HepG2 (cell line): ENCODE measurements at regions not wholly inside any gene's neighbourhood (a gene's known extent, or its start where the extent isn't known, plus 50 kb on each side); places are given as distances from the start of the nearest gene placed in this dataset.

Source experiments
- ATAC-seq: fragments of 200-7000 bp; cut with Tn5 transposase; 3 replicates; pipeline ENCODE4 v1.9.1; 2020; ENCODE audit warnings: mild to moderate bottlenecking, moderate library complexity
- BruUV-seq: library from RNA; stranded (reverse); fragments of 400-500 nt; replicated peaks from 2 replicates; lab custom pipeline; 2021; lab: Mats Ljungman, UMichigan
- CTCF ChIA-PET: fragments of 300-600 bp; formaldehyde crosslinking; extraction: SDS; loops from one replicate; lab custom pipeline; 2021; ENCODE audit warnings: low total read pairs, inconsistent platforms, low intra/inter-chr PET ratio; lab: Yijun Ruan, JAX
- POLR2A ChIA-PET: fragments of 350-600 bp; sonication (Branson Sonifier 250); formaldehyde crosslinking; loops from one replicate; lab custom pipeline; 2020; ENCODE audit warnings: antibody characterized with exemption, inconsistent platforms; lab: Yijun Ruan, JAX
- DNase-seq: peaks from one replicate; pipeline ENCODE4 v3.0.0-alpha.2; 2015; ENCODE audit warnings: low spot score
- FAIRE-seq: peaks from 3 replicates; lab custom pipeline; 2011; peaks lifted over from hg19 to GRCh38; lab: Jason Lieb, UNC
- H2AFZ ChIP-seq: one replicate; pipeline ENCODE4 v1.6.1; 2011; ENCODE audit warnings: low read length, inconsistent platforms
- H3K27ac ChIP-seq: fragments of 300-600 bp; 3 replicates; pipeline ENCODE4 v1.8.0; 2011; ENCODE audit warnings: mixed run types, mild to moderate bottlenecking, mixed read lengths, low read length, inconsistent platforms; ENCODE audit not compliant: insufficient read depth; ENCODE audit errors: extremely low read length
- H3K27me3 ChIP-seq, 2 experiments: fragments of 200-600 bp in 1 of 2; 2 replicates in 1 of 2; 3 replicates in 1 of 2; pipeline versions ENCODE4 v1.6.0 to v1.8.0; 2011; ENCODE audit warnings: low read length in 2 of 2, mild to moderate bottlenecking in 2 of 2, moderate library complexity in 2 of 2, inconsistent platforms in 1 of 2; ENCODE audit not compliant: insufficient read depth in 2 of 2, control insufficient read depth in 1 of 2
- H3K36me3 ChIP-seq, 2 experiments: fragments of 200-600 bp in 1 of 2; replicated peaks in 1 of 2; 2 replicates in 1 of 2; 3 replicates in 1 of 2; pipeline versions ENCODE4 v1.5.1 to v1.8.0; 2011; ENCODE audit warnings: low read length in 2 of 2, inconsistent platforms in 1 of 2; ENCODE audit not compliant: insufficient read depth in 2 of 2, control insufficient read depth in 1 of 2
- H3K4me1 ChIP-seq: 2 replicates; pipeline ENCODE4 v1.5.1; 2012; ENCODE audit warnings: low read length, inconsistent platforms; ENCODE audit not compliant: insufficient read depth
- H3K4me2 ChIP-seq: 2 replicates; pipeline ENCODE4 v1.6.0; 2011; ENCODE audit warnings: low read depth, low read length, inconsistent platforms
- H3K4me3 ChIP-seq, 3 experiments: fragments of 200-600 bp in 1 of 3; sonication (generic), shearing (Covaris generic) in 1 of 3; replicated peaks in 1 of 3; 2 replicates each; pipeline ENCODE4 v1.5.1; 2011 to 2016; ENCODE audit warnings: low read length in 3 of 3, inconsistent platforms in 2 of 3, low read depth in 2 of 3, mild to moderate bottlenecking in 2 of 3, control low read depth in 1 of 3, mixed read lengths in 1 of 3; ENCODE audit not compliant: insufficient read depth in 1 of 3
- H3K79me2 ChIP-seq: one replicate; pipeline ENCODE4 v1.6.1; 2011; ENCODE audit warnings: low read length, inconsistent platforms; ENCODE audit not compliant: insufficient read depth
- H3K9ac ChIP-seq: 2 replicates; pipeline ENCODE4 v1.6.0; 2011; ENCODE audit warnings: mild to moderate bottlenecking, low read depth, low read length, inconsistent platforms; ENCODE audit not compliant: insufficient read depth
- H3K9me3 ChIP-seq: 2 replicates; pipeline ENCODE4 v1.5.1; 2012; ENCODE audit warnings: mild to moderate bottlenecking, low read length
- H4K20me1 ChIP-seq: 2 replicates; pipeline ENCODE4 v1.6.0; 2011; ENCODE audit warnings: inconsistent platforms, mild to moderate bottlenecking, low read length, moderate library complexity; ENCODE audit not compliant: insufficient read depth
- ATF7 ChIP-seq, 2 experiments: fragments of 450-650 bp in 1 of 2; sonication (generic) in 1 of 2; formaldehyde crosslinking in 1 of 2; IDR thresholded peaks; 2 replicates each; pipeline versions ENCODE4 v1.4.0 to v1.6.1; 2016 to 2020; ENCODE audit warnings: antibody characterized with exemption in 1 of 2, mild to moderate bottlenecking in 1 of 2, missing genetic modification reagents in 1 of 2
- ZNF354B ChIP-seq: sonication (generic); formaldehyde crosslinking; IDR thresholded peaks from 2 replicates; pipeline ENCODE4 v1.8.0; 2022; ENCODE audit warnings: mild to moderate bottlenecking, missing genetic modification reagents
- WGBS: methylation state at CpG from one replicate; pipeline ENCODE4 v1.1.6; 2017; ENCODE audit warnings: low lambda C conversion rate; 5-methylcytosine and 5-hydroxymethylcytosine counted together
- in situ Hi-C: cut with HindIII; loops from 2 replicates; pipeline ENCODE4 v1.10.0; 2017; ENCODE audit warnings: low pct_unique_long_range_greater_than_20kb; ENCODE audit not compliant: extremely low pct_ligation_motif_present
- intact Hi-C: fragments of 100-400 bp; cut with micrococcal nuclease; formaldehyde crosslinking; loops from one replicate; pipeline ENCODE4 v1.10.0; 2022; ENCODE audit not compliant: unreplicated experiment
- TF ChIP-seq, protein P1 (sequence below): sonication (generic); formaldehyde crosslinking; IDR thresholded peaks from 2 replicates; pipeline ENCODE4 v1.5.0; 2020; ENCODE audit warnings: mild to moderate bottlenecking, missing genetic modification reagents
- TF ChIP-seq, protein P2 (sequence below): sonication (generic); formaldehyde crosslinking; IDR thresholded peaks from 2 replicates; pipeline ENCODE4 v1.4.0; 2020; ENCODE audit warnings: missing genetic modification reagents

DNA sequence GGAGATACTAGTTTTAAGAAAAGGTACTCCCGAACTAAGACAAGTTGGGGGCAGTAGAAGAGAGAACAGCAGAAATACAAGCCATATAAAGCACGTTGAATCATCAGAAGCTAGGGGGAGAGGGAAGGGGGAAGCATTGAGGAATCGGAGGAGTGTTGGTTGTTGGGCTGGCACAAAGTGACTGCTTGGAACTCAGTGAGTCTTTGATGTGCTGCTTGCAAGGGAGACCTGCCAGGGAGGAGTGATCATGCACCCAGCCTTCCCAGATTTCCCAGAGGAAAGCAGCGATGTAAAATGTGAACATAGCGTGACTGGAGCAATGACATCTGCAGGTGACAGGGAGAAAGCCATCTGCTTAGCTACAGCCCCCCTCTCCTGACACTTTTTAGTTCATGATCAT is 192.4 kb upstream of the IL12A start (continued):
- TF ChIP-seq, protein P1, sequence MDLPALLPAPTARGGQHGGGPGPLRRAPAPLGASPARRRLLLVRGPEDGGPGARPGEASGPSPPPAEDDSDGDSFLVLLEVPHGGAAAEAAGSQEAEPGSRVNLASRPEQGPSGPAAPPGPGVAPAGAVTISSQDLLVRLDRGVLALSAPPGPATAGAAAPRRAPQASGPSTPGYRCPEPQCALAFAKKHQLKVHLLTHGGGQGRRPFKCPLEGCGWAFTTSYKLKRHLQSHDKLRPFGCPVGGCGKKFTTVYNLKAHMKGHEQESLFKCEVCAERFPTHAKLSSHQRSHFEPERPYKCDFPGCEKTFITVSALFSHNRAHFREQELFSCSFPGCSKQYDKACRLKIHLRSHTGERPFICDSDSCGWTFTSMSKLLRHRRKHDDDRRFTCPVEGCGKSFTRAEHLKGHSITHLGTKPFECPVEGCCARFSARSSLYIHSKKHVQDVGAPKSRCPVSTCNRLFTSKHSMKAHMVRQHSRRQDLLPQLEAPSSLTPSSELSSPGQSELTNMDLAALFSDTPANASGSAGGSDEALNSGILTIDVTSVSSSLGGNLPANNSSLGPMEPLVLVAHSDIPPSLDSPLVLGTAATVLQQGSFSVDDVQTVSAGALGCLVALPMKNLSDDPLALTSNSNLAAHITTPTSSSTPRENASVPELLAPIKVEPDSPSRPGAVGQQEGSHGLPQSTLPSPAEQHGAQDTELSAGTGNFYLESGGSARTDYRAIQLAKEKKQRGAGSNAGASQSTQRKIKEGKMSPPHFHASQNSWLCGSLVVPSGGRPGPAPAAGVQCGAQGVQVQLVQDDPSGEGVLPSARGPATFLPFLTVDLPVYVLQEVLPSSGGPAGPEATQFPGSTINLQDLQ, result no peak
- TF ChIP-seq ZNF354B, result no peak

DNA sequence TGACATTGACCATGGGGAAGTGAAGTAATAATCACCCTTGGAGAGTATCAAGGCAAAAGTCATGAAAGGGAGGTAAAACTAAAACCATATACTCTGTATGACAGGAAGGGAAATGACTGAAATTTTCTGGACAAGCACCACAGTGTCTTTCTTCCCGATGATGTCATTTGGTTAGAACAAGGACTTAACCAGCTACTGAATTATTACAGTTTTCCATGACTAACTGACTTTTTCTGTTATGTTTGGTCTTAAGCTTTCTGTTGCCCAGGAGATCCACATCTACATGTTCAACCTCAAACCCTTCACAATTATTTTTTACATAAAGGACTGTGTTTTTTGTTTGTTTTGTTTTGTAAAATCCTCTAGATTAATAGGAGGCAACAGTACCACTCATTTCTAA is 191.9 kb upstream of the IL12A start:
- POLR2A ChIA-PET, result no interaction called here
- CTCF ChIA-PET, result no interaction called here
- no peak overlapping the region for H3K27ac ChIP-seq
- no peak overlapping the region for H3K9ac ChIP-seq
- no peaks in the 10 kb centered on the region for H3K9me3 ChIP-seq
- no peaks in the 10 kb centered on the region for H3K36me3 ChIP-seq
- H2AFZ ChIP-seq, result no peak overlapping the region
- DNase-seq (no peak), ATAC-seq (no peak)
- no peaks in the 10 kb centered on the region for H3K79me2 ChIP-seq
- intact Hi-C loops, result no loop called here
- WGBS, result 72% methylated on average over 1 of the region's 1 CpG
- TF ChIP-seq, protein P2, sequence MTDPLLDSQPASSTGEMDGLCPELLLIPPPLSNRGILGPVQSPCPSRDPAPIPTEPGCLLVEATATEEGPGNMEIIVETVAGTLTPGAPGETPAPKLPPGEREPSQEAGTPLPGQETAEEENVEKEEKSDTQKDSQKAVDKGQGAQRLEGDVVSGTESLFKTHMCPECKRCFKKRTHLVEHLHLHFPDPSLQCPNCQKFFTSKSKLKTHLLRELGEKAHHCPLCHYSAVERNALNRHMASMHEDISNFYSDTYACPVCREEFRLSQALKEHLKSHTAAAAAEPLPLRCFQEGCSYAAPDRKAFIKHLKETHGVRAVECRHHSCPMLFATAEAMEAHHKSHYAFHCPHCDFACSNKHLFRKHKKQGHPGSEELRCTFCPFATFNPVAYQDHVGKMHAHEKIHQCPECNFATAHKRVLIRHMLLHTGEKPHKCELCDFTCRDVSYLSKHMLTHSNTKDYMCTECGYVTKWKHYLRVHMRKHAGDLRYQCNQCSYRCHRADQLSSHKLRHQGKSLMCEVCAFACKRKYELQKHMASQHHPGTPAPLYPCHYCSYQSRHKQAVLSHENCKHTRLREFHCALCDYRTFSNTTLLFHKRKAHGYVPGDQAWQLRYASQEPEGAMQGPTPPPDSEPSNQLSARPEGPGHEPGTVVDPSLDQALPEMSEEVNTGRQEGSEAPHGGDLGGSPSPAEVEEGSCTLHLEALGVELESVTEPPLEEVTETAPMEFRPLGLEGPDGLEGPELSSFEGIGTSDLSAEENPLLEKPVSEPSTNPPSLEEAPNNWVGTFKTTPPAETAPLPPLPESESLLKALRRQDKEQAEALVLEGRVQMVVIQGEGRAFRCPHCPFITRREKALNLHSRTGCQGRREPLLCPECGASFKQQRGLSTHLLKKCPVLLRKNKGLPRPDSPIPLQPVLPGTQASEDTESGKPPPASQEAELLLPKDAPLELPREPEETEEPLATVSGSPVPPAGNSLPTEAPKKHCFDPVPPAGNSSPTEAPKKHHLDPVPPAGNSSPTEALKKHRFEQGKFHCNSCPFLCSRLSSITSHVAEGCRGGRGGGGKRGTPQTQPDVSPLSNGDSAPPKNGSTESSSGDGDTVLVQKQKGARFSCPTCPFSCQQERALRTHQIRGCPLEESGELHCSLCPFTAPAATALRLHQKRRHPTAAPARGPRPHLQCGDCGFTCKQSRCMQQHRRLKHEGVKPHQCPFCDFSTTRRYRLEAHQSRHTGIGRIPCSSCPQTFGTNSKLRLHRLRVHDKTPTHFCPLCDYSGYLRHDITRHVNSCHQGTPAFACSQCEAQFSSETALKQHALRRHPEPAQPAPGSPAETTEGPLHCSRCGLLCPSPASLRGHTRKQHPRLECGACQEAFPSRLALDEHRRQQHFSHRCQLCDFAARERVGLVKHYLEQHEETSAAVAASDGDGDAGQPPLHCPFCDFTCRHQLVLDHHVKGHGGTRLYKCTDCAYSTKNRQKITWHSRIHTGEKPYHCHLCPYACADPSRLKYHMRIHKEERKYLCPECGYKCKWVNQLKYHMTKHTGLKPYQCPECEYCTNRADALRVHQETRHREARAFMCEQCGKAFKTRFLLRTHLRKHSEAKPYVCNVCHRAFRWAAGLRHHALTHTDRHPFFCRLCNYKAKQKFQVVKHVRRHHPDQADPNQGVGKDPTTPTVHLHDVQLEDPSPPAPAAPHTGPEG (CRISPR knock-in tag), result no peak
- peak; percentile 84 for TF ChIP-seq ATF7 (IDR thresholded peaks at IDR 0.05)
- TF ChIP-seq ATF7 (CRISPR knock-in tag; IDR thresholded peaks at IDR 0.05), result no peak
- TF ChIP-seq, all 625 proteins: peak for 1
- BruUV-seq, result no TSS peak
- Histone ChIP-seq H3K27me3 (no peaks in the 10 kb centered on the region), H3K4me2 (no peak overlapping the region), H4K20me1 (no peaks in the 10 kb centered on the region), H3K4me1 (peaks cover 30% of the 10 kb centered on the region), H3K4me3 (no peak overlapping the region)
- in situ Hi-C loops, result no loop called here
- FAIRE-seq, result no peak
